ENCODE measurements at regions not wholly inside any gene's neighbourhood (a gene's known extent, or its start where the extent isn't known, plus 50 kb on each side); places are given as distances from the start of the nearest gene placed in this dataset.

- Histone ChIP-seq H3K4me3 (no peak overlapping the region), H3K9me2 (ENCODE audit: insufficient read depth) (peaks cover 3% of the 10 kb centered on the region; the same call in 1 of the 2 replicates), H4K20me1 (replicated peaks; ENCODE audit: insufficient read depth) (no peaks in the 10 kb centered on the region), H3K4me1 (ENCODE audit: insufficient read depth) (no peaks in the 10 kb centered on the region), H2AFZ (no peak overlapping the region), H3K27ac (ENCODE audit: low read depth) (no peak overlapping the region), H3F3A (replicated peaks; ENCODE audit: low read depth) (no peaks in the 10 kb centered on the region), H3K27me3 (ENCODE audit: insufficient read depth) (no peaks in the 10 kb centered on the region), H3K36me3 (ENCODE audit: insufficient read depth) (no peaks in the 10 kb centered on the region), H3K79me2 (replicated peaks; ENCODE audit: insufficient read depth) (no peaks in the 10 kb centered on the region), H3K4me2 (no peak overlapping the region)
- DNase-seq (ENCODE audit: low spot score) (peak; percentile 30), ATAC-seq (no peak)
- Mint-ChIP-seq H3K27ac (no peak overlapping the region; the same call in 1 of the 2 replicates), H3K27me3 (ENCODE audit: insufficient read depth, low read depth, poor library complexity) (peaks cover 3% of the 10 kb centered on the region), H3K4me1 (peaks cover 6% of the 10 kb centered on the region; the same call in 2 of the 3 replicates), H3K36me3 (ENCODE audit: low read depth) (no peaks in the 10 kb centered on the region), H3K4me3 (no peak overlapping the region), H3K9me3 (no peaks in the 10 kb centered on the region)
- TF ChIP-seq, protein P1, sequence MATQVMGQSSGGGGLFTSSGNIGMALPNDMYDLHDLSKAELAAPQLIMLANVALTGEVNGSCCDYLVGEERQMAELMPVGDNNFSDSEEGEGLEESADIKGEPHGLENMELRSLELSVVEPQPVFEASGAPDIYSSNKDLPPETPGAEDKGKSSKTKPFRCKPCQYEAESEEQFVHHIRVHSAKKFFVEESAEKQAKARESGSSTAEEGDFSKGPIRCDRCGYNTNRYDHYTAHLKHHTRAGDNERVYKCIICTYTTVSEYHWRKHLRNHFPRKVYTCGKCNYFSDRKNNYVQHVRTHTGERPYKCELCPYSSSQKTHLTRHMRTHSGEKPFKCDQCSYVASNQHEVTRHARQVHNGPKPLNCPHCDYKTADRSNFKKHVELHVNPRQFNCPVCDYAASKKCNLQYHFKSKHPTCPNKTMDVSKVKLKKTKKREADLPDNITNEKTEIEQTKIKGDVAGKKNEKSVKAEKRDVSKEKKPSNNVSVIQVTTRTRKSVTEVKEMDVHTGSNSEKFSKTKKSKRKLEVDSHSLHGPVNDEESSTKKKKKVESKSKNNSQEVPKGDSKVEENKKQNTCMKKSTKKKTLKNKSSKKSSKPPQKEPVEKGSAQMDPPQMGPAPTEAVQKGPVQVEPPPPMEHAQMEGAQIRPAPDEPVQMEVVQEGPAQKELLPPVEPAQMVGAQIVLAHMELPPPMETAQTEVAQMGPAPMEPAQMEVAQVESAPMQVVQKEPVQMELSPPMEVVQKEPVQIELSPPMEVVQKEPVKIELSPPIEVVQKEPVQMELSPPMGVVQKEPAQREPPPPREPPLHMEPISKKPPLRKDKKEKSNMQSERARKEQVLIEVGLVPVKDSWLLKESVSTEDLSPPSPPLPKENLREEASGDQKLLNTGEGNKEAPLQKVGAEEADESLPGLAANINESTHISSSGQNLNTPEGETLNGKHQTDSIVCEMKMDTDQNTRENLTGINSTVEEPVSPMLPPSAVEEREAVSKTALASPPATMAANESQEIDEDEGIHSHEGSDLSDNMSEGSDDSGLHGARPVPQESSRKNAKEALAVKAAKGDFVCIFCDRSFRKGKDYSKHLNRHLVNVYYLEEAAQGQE (IDR thresholded peaks at IDR 0.05; ENCODE audit: unreplicated experiment), result no peak
- TF ChIP-seq JUNB (IDR thresholded peaks at IDR 0.05; ENCODE audit: unreplicated experiment), result no peak
- TF ChIP-seq, protein P2, sequence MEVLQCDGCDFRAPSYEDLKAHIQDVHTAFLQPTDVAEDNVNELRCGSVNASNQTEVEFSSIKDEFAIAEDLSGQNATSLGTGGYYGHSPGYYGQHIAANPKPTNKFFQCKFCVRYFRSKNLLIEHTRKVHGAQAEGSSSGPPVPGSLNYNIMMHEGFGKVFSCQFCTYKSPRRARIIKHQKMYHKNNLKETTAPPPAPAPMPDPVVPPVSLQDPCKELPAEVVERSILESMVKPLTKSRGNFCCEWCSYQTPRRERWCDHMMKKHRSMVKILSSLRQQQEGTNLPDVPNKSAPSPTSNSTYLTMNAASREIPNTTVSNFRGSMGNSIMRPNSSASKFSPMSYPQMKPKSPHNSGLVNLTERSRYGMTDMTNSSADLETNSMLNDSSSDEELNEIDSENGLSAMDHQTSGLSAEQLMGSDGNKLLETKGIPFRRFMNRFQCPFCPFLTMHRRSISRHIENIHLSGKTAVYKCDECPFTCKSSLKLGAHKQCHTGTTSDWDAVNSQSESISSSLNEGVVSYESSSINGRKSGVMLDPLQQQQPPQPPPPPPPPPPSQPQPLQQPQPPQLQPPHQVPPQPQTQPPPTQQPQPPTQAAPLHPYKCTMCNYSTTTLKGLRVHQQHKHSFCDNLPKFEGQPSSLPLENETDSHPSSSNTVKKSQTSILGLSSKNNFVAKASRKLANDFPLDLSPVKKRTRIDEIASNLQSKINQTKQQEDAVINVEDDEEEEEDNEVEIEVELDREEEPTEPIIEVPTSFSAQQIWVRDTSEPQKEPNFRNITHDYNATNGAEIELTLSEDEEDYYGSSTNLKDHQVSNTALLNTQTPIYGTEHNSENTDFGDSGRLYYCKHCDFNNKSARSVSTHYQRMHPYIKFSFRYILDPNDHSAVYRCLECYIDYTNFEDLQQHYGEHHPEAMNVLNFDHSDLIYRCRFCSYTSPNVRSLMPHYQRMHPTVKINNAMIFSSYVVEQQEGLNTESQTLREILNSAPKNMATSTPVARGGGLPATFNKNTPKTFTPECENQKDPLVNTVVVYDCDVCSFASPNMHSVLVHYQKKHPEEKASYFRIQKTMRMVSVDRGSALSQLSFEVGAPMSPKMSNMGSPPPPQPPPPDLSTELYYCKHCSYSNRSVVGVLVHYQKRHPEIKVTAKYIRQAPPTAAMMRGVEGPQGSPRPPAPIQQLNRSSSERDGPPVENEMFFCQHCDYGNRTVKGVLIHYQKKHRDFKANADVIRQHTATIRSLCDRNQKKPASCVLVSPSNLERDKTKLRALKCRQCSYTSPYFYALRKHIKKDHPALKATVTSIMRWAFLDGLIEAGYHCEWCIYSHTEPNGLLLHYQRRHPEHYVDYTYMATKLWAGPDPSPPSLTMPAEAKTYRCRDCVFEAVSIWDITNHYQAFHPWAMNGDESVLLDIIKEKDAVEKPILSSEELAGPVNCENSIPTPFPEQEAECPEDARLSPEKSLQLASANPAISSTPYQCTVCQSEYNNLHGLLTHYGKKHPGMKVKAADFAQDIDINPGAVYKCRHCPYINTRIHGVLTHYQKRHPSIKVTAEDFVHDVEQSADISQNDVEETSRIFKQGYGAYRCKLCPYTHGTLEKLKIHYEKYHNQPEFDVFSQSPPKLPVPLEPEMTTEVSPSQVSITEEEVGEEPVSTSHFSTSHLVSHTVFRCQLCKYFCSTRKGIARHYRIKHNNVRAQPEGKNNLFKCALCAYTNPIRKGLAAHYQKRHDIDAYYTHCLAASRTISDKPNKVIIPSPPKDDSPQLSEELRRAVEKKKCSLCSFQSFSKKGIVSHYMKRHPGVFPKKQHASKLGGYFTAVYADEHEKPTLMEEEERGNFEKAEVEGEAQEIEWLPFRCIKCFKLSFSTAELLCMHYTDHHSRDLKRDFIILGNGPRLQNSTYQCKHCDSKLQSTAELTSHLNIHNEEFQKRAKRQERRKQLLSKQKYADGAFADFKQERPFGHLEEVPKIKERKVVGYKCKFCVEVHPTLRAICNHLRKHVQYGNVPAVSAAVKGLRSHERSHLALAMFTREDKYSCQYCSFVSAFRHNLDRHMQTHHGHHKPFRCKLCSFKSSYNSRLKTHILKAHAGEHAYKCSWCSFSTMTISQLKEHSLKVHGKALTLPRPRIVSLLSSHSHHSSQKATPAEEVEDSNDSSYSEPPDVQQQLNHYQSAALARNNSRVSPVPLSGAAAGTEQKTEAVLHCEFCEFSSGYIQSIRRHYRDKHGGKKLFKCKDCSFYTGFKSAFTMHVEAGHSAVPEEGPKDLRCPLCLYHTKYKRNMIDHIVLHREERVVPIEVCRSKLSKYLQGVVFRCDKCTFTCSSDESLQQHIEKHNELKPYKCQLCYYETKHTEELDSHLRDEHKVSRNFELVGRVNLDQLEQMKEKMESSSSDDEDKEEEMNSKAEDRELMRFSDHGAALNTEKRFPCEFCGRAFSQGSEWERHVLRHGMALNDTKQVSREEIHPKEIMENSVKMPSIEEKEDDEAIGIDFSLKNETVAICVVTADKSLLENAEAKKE (CRISPR knock-in tag; IDR thresholded peaks at IDR 0.05), result 0 out of 2 replicates have a peak, but pooled peaks have one; percentile 5
Observed at GRCh38 chr4:63226229-63226628, 1183.0 kb downstream of the TECRL start.
